ENCODE measurements at regions not wholly inside any gene's neighbourhood (a gene's known extent, or its start where the extent isn't known, plus 50 kb on each side); places are given as distances from the start of the nearest gene placed in this dataset.
"Not testable (repeated sequence)": the region's sequence is repeated elsewhere in the genome, so short reads cannot be mapped to it uniquely, and the experiment has no call there.

- DNase-seq: no peak
These were observed 252.3 kb downstream of the ABCC12 start for GRCh38 chr16:47903470-47903869.

GRCh38 chr16:47897105-47897504 lies 258.7 kb downstream of the ABCC12 start:
- not testable (repeated sequence) for DNase-seq

GRCh38 chr16:47895146-47895545 lies 260.6 kb downstream of the ABCC12 start:
- no peak for DNase-seq

- no peak for DNase-seq
These were observed 262.8 kb downstream of the ABCC12 start for GRCh38 chr16:47892999-47893398.

- DNase-seq: no peak
These were observed 267.1 kb downstream of the ABCC12 start for GRCh38 chr16:47888734-47889133.

GRCh38 chr16:47888142-47888541 lies 267.7 kb downstream of the ABCC12 start:
- no peak for DNase-seq

- DNase-seq: no peak
These were observed 268.3 kb downstream of the ABCC12 start for GRCh38 chr16:47887496-47887895.

- DNase-seq: no peak
These were observed 269.0 kb downstream of the ABCC12 start for GRCh38 chr16:47886631-47887415.

- DNase-seq: no peak
These were observed 269.7 kb downstream of the ABCC12 start for GRCh38 chr16:47886139-47886538.

GRCh38 chr16:47885489-47885888 lies 270.3 kb downstream of the ABCC12 start:
- DNase-seq: no peak

- DNase-seq: no peak
These were observed 271.6 kb downstream of the ABCC12 start for GRCh38 chr16:47884116-47884725.

- DNase-seq: no peak
These were observed 274.2 kb downstream of the ABCC12 start for GRCh38 chr16:47881574-47881973.

- DNase-seq: no peak
These were observed 275.1 kb downstream of the ABCC12 start for GRCh38 chr16:47880653-47881052.

GRCh38 chr16:47877166-47877565 lies 278.6 kb downstream of the ABCC12 start:
- DNase-seq: no peak

- no peak for DNase-seq
These were observed 279.3 kb downstream of the ABCC12 start for GRCh38 chr16:47876511-47876910.

GRCh38 chr16:47873434-47873833 lies 282.4 kb downstream of the ABCC12 start:
- DNase-seq: no peak

- DNase-seq: no peak
These were observed 283.6 kb downstream of the ABCC12 start for GRCh38 chr16:47872225-47872624.

- no peak for DNase-seq
These were observed 289.4 kb downstream of the ABCC12 start for GRCh38 chr16:47866423-47866822.

- DNase-seq: no peak
These were observed 290.4 kb downstream of the ABCC12 start for GRCh38 chr16:47865337-47865855.

GRCh38 chr16:47864262-47864661 lies 291.5 kb downstream of the ABCC12 start:
- DNase-seq: not testable (repeated sequence)

GRCh38 chr16:47861999-47862398 lies 293.8 kb downstream of the ABCC12 start:
- DNase-seq: no peak

GRCh38 chr16:47858333-47858982 lies 297.3 kb downstream of the ABCC12 start:
- peak; percentile 22 for DNase-seq

- no peak for DNase-seq
These were observed 300.4 kb downstream of the ABCC12 start for GRCh38 chr16:47855431-47855830.

- no peak for DNase-seq
These were observed 301.1 kb downstream of the ABCC12 start for GRCh38 chr16:47854737-47855136.

Measured in NCI-H1694 (cell line).